ENCODE measurements at regions not wholly inside any gene's neighbourhood (a gene's known extent, or its start where the extent isn't known, plus 50 kb on each side); places are given as distances from the start of the nearest gene placed in this dataset.

DNA sequence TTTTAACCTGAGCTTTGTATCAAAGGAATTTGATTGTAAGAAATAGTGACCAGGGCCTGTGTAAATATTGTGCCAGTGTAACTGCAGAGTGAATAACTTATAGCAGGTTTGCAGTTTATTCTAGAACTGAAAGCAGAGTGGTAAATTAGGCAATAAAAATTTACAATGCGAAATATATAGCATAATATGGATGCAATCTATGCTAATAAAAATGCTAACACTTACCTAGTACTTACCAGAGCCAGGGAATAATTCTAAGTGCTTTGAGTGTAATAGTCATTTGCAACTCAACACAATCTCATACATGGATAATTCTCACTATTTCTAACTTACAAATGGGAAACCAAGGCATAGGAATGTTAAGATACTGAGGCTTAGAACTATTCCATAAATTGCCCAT is 303.4 kb downstream of the ISL1 start:
- TF ChIP-seq POLR2A (IDR thresholded peaks at IDR 0.05; ENCODE audit: low read depth, low read length) (no peak), RFX5 (IDR thresholded peaks at IDR 0.05; ENCODE audit: low read depth, low read length) (no peak), CEBPB (IDR thresholded peaks at IDR 0.05; ENCODE audit: low read depth, low read length) (no peak), RCOR1 (IDR thresholded peaks at IDR 0.05; ENCODE audit: insufficient replicate concordance, low read length) (no peak), CHD1 (IDR thresholded peaks at IDR 0.05; ENCODE audit: low read depth, low read length) (no peak), SMC3 (IDR thresholded peaks at IDR 0.05; ENCODE audit: low read depth, low read length) (no peak), RAD21 (IDR thresholded peaks at IDR 0.05; ENCODE audit: low read length) (no peak)
- TF ChIP-seq, protein P1, sequence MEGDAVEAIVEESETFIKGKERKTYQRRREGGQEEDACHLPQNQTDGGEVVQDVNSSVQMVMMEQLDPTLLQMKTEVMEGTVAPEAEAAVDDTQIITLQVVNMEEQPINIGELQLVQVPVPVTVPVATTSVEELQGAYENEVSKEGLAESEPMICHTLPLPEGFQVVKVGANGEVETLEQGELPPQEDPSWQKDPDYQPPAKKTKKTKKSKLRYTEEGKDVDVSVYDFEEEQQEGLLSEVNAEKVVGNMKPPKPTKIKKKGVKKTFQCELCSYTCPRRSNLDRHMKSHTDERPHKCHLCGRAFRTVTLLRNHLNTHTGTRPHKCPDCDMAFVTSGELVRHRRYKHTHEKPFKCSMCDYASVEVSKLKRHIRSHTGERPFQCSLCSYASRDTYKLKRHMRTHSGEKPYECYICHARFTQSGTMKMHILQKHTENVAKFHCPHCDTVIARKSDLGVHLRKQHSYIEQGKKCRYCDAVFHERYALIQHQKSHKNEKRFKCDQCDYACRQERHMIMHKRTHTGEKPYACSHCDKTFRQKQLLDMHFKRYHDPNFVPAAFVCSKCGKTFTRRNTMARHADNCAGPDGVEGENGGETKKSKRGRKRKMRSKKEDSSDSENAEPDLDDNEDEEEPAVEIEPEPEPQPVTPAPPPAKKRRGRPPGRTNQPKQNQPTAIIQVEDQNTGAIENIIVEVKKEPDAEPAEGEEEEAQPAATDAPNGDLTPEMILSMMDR (conservative IDR thresholded peaks at IDR 0.05; ENCODE audit: low read depth, low read length): no peak
